Osteoblast (primary cell): ENCODE measurements at regions not wholly inside any gene's neighbourhood (a gene's known extent, or its start where the extent isn't known, plus 50 kb on each side); places are given as distances from the start of the nearest gene placed in this dataset.

Source experiments
- DNase-seq: peaks from one replicate; pipeline ENCODE4 v3.0.0; 2011; ENCODE audit warnings: low spot score, mixed read lengths; ENCODE audit not compliant: insufficient read length; ENCODE audit errors: missing footprints
- H2AFZ ChIP-seq: 2 replicates; pipeline ENCODE4 v1.6.0; 2011; ENCODE audit warnings: mild to moderate bottlenecking, low read length
- H3K27ac ChIP-seq: 2 replicates; pipeline ENCODE4 v1.5.1; 2011; ENCODE audit warnings: mild to moderate bottlenecking, low read depth, low read length, moderate library complexity
- H3K27me3 ChIP-seq: 2 replicates; pipeline ENCODE4 v1.6.0; 2012; ENCODE audit warnings: mild to moderate bottlenecking, control low read depth, inconsistent platforms, low read length, moderate library complexity; ENCODE audit not compliant: insufficient read depth
- H3K36me3 ChIP-seq: 2 replicates; pipeline ENCODE4 v1.5.1; 2011; ENCODE audit warnings: mild to moderate bottlenecking, low read length, control low read depth, moderate library complexity; ENCODE audit not compliant: insufficient read depth
- H3K4me1 ChIP-seq: 2 replicates; pipeline ENCODE4 v1.5.1; 2011; ENCODE audit warnings: mild to moderate bottlenecking, low read length, control low read depth, moderate library complexity; ENCODE audit not compliant: insufficient read depth
- H3K4me2 ChIP-seq: 2 replicates; pipeline ENCODE4 v1.6.0; 2011; ENCODE audit warnings: mild to moderate bottlenecking, low read length; ENCODE audit not compliant: insufficient read depth
- H3K4me3 ChIP-seq: fragments of 200-600 bp; sonication (generic); 3 replicates; pipeline ENCODE4 v1.5.1; 2012; ENCODE audit warnings: mild to moderate bottlenecking, low read length, inconsistent platforms; ENCODE audit not compliant: insufficient read depth
- H3K79me2 ChIP-seq: 2 replicates; pipeline ENCODE4 v1.6.0; 2012; ENCODE audit warnings: mild to moderate bottlenecking, low read length, control low read depth, inconsistent platforms; ENCODE audit not compliant: insufficient read depth
- H3K9me3 ChIP-seq: 2 replicates; pipeline ENCODE4 v1.5.1; 2011; ENCODE audit warnings: low read depth, low read length, control low read depth
- H4K20me1 ChIP-seq: 2 replicates; pipeline ENCODE4 v1.6.0; 2012; ENCODE audit warnings: mild to moderate bottlenecking, low read length, control low read depth; ENCODE audit not compliant: insufficient read depth
- TF ChIP-seq, protein P1 (sequence below): IDR thresholded peaks from 2 replicates; pipeline ENCODE4 v1.5.1; 2011; ENCODE audit warnings: mild to moderate bottlenecking, low read depth, low read length, moderate library complexity; ENCODE audit errors: extremely low read depth

DNA sequence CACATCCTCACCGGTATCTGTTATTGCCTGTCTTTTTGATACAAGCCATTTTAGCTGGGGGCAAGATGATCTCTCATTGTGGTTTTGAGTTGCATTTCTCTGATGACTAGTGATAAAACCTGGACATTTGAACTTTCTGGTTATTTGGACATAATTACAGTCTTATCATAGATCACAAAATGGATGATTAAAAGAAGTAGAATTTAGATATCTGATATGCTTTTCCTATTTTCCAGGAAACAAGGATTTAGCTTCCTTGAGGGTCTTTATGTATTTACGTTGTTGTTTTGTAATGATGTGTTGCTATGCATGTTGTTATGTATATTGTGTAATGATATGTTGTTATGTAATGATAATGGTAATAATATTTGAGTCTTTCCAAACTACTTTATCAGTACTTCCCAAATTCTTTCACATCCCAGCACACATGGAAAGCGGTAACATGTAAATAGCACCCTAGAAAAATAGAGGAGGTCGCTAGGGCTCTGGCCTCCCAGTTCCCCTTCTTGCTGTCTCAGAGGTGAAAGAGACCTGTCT lies 53.8 kb downstream of the GJD2 start:
- H4K20me1 ChIP-seq: no peaks in the 10 kb centered on the region
- no peak for DNase-seq
- TF ChIP-seq, protein P1, sequence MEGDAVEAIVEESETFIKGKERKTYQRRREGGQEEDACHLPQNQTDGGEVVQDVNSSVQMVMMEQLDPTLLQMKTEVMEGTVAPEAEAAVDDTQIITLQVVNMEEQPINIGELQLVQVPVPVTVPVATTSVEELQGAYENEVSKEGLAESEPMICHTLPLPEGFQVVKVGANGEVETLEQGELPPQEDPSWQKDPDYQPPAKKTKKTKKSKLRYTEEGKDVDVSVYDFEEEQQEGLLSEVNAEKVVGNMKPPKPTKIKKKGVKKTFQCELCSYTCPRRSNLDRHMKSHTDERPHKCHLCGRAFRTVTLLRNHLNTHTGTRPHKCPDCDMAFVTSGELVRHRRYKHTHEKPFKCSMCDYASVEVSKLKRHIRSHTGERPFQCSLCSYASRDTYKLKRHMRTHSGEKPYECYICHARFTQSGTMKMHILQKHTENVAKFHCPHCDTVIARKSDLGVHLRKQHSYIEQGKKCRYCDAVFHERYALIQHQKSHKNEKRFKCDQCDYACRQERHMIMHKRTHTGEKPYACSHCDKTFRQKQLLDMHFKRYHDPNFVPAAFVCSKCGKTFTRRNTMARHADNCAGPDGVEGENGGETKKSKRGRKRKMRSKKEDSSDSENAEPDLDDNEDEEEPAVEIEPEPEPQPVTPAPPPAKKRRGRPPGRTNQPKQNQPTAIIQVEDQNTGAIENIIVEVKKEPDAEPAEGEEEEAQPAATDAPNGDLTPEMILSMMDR: no peak
- H3K27ac ChIP-seq: no peak overlapping the region
- H2AFZ ChIP-seq: no peak overlapping the region
- H3K4me3 ChIP-seq: no peak overlapping the region
- H3K27me3 ChIP-seq: peaks cover 7% of the 10 kb centered on the region
- H3K4me2 ChIP-seq: no peak overlapping the region
- H3K36me3 ChIP-seq: no peaks in the 10 kb centered on the region
- no peaks in the 10 kb centered on the region for H3K9me3 ChIP-seq
- no peaks in the 10 kb centered on the region for H3K4me1 ChIP-seq
- H3K79me2 ChIP-seq: no peaks in the 10 kb centered on the region

DNA sequence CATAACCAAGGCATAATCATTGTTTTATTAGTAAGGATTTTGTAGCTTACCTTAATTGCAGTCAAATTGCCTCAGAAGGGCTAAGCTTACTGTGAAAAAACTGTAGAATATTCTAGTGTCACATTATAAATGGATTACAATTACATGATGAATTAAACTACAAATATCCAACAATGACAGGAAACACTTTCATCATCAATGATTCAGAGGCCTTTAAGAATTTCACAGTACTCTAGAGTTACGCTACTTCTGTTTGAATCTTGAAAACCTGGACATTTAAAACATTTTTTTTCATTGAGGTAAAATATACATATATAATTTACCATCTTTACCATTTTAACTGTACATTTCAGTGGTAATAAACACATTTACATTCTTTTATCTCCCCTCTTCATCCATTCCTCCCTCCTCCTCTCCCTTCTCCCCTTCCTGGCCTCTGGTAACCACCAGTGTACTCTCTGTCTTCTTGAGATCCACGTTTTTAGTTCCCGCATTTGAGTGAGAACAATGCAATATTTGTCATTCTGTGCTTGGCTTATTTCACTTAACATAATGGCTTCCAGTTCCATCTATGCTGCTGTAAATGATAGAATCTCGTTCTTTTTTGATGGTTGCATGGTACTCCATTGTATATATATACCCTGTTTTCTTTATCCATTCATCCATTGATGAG lies 54.7 kb downstream of the GJD2 start:
- H3K27ac ChIP-seq: no peak overlapping the region
- DNase-seq: no peak

DNA sequence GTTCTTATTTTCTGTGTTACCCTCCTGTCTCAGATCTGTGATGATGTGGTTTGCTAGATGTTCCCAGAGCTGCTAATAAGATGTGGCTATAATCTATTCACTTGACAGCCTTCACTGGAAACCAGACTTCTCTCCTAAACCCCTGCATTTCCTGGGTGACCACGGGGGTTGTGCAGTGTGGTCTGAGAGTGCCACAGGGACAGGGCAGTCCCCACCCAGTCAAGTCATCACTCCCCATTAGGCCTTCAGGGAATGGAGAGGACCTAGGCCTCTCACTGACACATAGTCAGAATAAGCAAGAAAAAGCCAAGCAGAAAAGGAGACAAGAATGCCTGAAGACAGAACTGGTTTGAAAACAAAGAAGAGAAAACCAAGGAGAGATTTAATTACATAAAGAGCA lies 58.3 kb downstream of the GJD2 start:
- Histone ChIP-seq H3K27me3 (peaks cover 5% of the 10 kb centered on the region), H3K4me1 (no peaks in the 10 kb centered on the region), H3K27ac (no peak overlapping the region), H3K36me3 (no peaks in the 10 kb centered on the region), H3K4me2 (no peak overlapping the region), H3K4me3 (no peak overlapping the region), H3K79me2 (no peaks in the 10 kb centered on the region), H4K20me1 (no peaks in the 10 kb centered on the region), H3K9me3 (no peaks in the 10 kb centered on the region), H2AFZ (no peak overlapping the region)
- TF ChIP-seq, protein P1: no peak
- DNase-seq: no peak

More for the DNA sequence above, 54.7 kb downstream of the GJD2 start:
- Histone ChIP-seq H3K4me3 (no peak overlapping the region), H3K9me3 (no peaks in the 10 kb centered on the region), H3K36me3 (no peaks in the 10 kb centered on the region), H4K20me1 (no peaks in the 10 kb centered on the region), H3K4me2 (no peak overlapping the region), H2AFZ (no peak overlapping the region), H3K79me2 (no peaks in the 10 kb centered on the region), H3K4me1 (no peaks in the 10 kb centered on the region), H3K27me3 (peaks cover 6% of the 10 kb centered on the region)
- TF ChIP-seq, protein P1: no peak

DNA sequence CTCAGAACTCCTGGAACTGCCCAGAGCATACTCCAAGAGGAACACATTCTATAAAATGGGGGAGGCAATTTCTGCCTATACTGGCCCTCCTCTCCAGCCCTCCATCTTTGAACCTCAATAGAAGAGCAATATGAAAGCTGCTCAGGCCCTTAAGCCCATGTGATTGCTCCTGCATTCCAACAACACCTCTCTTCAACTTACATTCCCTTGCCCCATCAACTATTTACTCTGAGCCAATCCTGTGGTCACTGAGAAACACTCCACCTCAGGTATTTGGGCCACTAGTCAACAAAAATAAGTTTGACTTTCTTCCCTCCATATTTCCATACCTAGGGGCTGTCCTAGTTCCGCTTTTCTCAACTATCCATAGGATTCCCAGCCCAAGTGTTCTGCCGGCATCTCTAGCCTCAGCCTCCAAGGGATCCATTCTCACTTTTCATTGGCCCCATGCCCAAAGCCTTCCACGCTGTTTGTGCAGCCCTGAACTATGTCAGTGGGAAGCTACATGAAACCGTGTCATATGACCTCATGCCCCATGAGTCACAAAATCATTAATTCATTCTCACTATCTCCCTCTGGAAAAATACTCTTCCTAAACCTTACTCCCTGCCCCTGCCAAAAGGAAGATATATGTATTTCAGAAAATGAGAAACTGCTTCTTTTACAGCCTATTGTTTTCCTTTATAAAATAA lies 61.6 kb downstream of the GJD2 start:
- Histone ChIP-seq H2AFZ (no peak overlapping the region), H3K9me3 (no peaks in the 10 kb centered on the region), H4K20me1 (no peaks in the 10 kb centered on the region), H3K27me3 (peaks cover 5% of the 10 kb centered on the region), H3K36me3 (no peaks in the 10 kb centered on the region), H3K4me2 (no peak overlapping the region), H3K79me2 (no peaks in the 10 kb centered on the region), H3K4me3 (no peak overlapping the region), H3K4me1 (no peaks in the 10 kb centered on the region), H3K27ac (no peak overlapping the region)
- no peak for DNase-seq
- TF ChIP-seq, protein P1: no peak
